Endothelial cell of umbilical vein (primary cell): ENCODE measurements at regions not wholly inside any gene's neighbourhood (a gene's known extent, or its start where the extent isn't known, plus 50 kb on each side); places are given as distances from the start of the nearest gene placed in this dataset.

Experiments
- BruUV-seq: library from RNA; stranded (reverse); fragments of 400-500 nt; replicated peaks from 2 replicates; lab custom pipeline; 2021; lab: Mats Ljungman, UMichigan
- CTCF ChIA-PET: fragments of 300-600, 350-600 bp; sonication (Branson Sonifier 250); formaldehyde crosslinking; loops from one replicate; lab custom pipeline; 2021; ENCODE audit warnings: antibody characterized with exemption, inconsistent platforms; lab: Charles Lee
- POLR2A ChIA-PET: fragments of 300-600, 350-600 bp; sonication (Branson Sonifier 250); formaldehyde crosslinking; loops from one replicate; lab custom pipeline; 2021; ENCODE audit warnings: antibody characterized with exemption, inconsistent platforms; lab: Charles Lee
- DNase-seq: peaks from one replicate; pipeline ENCODE4 v3.0.0-alpha.2; 2011; ENCODE audit warnings: low read depth, low spot score
- FAIRE-seq: peaks from 2 replicates; lab custom pipeline; 2011; peaks lifted over from hg19 to GRCh38; lab: Jason Lieb, UNC
- H2AFZ ChIP-seq: 2 replicates; pipeline ENCODE4 v1.6.0; 2012; ENCODE audit warnings: low read depth, low read length, control low read depth, inconsistent platforms
- H3K27ac ChIP-seq: 2 replicates; pipeline ENCODE4 v1.5.1; 2011; ENCODE audit warnings: low read depth, mild to moderate bottlenecking, control low read depth, low read length, moderate library complexity; ENCODE audit not compliant: insufficient read depth
- H3K27me3 ChIP-seq, 2 experiments: 2 replicates each; pipeline versions ENCODE4 v1.6.0 to v1.6.1; 2011; ENCODE audit warnings: low read length in 2 of 2, mixed read lengths in 1 of 2; ENCODE audit not compliant: control insufficient read depth in 2 of 2, insufficient read depth in 2 of 2
- H3K36me3 ChIP-seq, 2 experiments: 2 replicates in 1 of 2; 3 replicates in 1 of 2; pipeline ENCODE4 v1.5.1; 2011; ENCODE audit warnings: low read length in 2 of 2, mild to moderate bottlenecking in 1 of 2, moderate library complexity in 1 of 2; ENCODE audit not compliant: control insufficient read depth in 2 of 2, insufficient read depth in 2 of 2; ENCODE audit errors: extremely low read depth in 1 of 2
- H3K4me1 ChIP-seq: 3 replicates; pipeline ENCODE4 v1.5.1; 2011; ENCODE audit warnings: mild to moderate bottlenecking, low read length; ENCODE audit not compliant: control insufficient read depth, insufficient read depth; ENCODE audit errors: extremely low read depth
- H3K4me2 ChIP-seq: 2 replicates; pipeline ENCODE4 v1.6.1; 2011; ENCODE audit warnings: low read length, control low read depth, mixed read lengths; ENCODE audit not compliant: insufficient read depth
- H3K4me3 ChIP-seq, 3 experiments: fragments of 200-600 bp in 1 of 3; sonication (generic), shearing (Covaris generic) in 1 of 3; replicated peaks in 1 of 3; 2 replicates each; pipeline ENCODE4 v1.5.1; 2011 to 2016; ENCODE audit warnings: control low read depth in 3 of 3, low read length in 3 of 3, mild to moderate bottlenecking in 2 of 3, inconsistent platforms in 1 of 3, low read depth in 1 of 3, moderate library complexity in 1 of 3; ENCODE audit not compliant: insufficient read depth in 1 of 3
- H3K79me2 ChIP-seq: 2 replicates; pipeline ENCODE4 v1.6.0; 2012; ENCODE audit warnings: low read length, inconsistent platforms; ENCODE audit not compliant: control insufficient read depth, insufficient read depth
- H3K9ac ChIP-seq: replicated peaks from 2 replicates; pipeline ENCODE3; 2011; ENCODE audit warnings: low read length, control low read depth; ENCODE audit not compliant: insufficient read depth; ENCODE audit errors: extremely low read depth
- H3K9me1 ChIP-seq: replicated peaks from 3 replicates; pipeline ENCODE4 v1.6.0; 2011; ENCODE audit warnings: mild to moderate bottlenecking, low read length; ENCODE audit not compliant: control insufficient read depth, insufficient read depth; ENCODE audit errors: extremely low read depth
- H3K9me3 ChIP-seq: replicated peaks from 2 replicates; pipeline ENCODE4 v1.5.1; 2012; ENCODE audit warnings: low read length, inconsistent platforms; ENCODE audit not compliant: control insufficient read depth, insufficient read depth
- H4K20me1 ChIP-seq: replicated peaks from 2 replicates; pipeline ENCODE3; 2011; ENCODE audit warnings: mild to moderate bottlenecking, low read length; ENCODE audit not compliant: control insufficient read depth, insufficient read depth; ENCODE audit errors: extremely low read depth
- EZH2 ChIP-seq: IDR thresholded peaks from 2 replicates; pipeline ENCODE4 v1.6.1; 2012; ENCODE audit warnings: borderline replicate concordance, low read depth, mild to moderate bottlenecking, moderate library complexity, low read length, inconsistent platforms; ENCODE audit not compliant: severe bottlenecking
- FOS ChIP-seq: IDR thresholded peaks from 2 replicates; pipeline ENCODE4 v1.6.1; 2011; ENCODE audit warnings: mild to moderate bottlenecking, low read length, moderate library complexity, borderline replicate concordance; ENCODE audit not compliant: insufficient read depth
- GATA2 ChIP-seq: IDR thresholded peaks from 2 replicates; pipeline ENCODE4 v1.7.0; 2011; ENCODE audit warnings: low read depth, mild to moderate bottlenecking, moderate library complexity, mixed read lengths, low read length; ENCODE audit not compliant: insufficient read length, insufficient read depth
- JUN ChIP-seq: IDR thresholded peaks from 2 replicates; pipeline ENCODE4 v1.6.1; 2011; ENCODE audit warnings: borderline replicate concordance, low read depth; ENCODE audit not compliant: insufficient read length, insufficient read depth
- MYC ChIP-seq: IDR thresholded peaks from one replicate; pipeline ENCODE4 v1.6.1; 2011; ENCODE audit warnings: mild to moderate bottlenecking, low read depth, low read length
- POLR2A ChIP-seq: IDR thresholded peaks from 2 replicates; pipeline ENCODE4 v1.6.1; 2012; ENCODE audit warnings: low read depth, mild to moderate bottlenecking, control low read depth, low read length
- POLR2AphosphoS5 ChIP-seq: IDR thresholded peaks from 2 replicates; pipeline ENCODE4 v1.6.1; 2012; ENCODE audit warnings: low read depth, mild to moderate bottlenecking, control low read depth, low read length, moderate library complexity; ENCODE audit not compliant: insufficient read depth
- dilution Hi-C: fragments of 300-500 bp; cut with MboI; formaldehyde crosslinking; loops from one replicate; pipeline ENCODE4 v1.15.0; 2019; ENCODE audit warnings: low sequenced_read_pairs; ENCODE audit not compliant: extremely low pct_ligation_motif_present
- intact Hi-C: fragments of 100-400 bp; cut with micrococcal nuclease; formaldehyde crosslinking; loops from one replicate; pipeline ENCODE4 v1.10.0; 2022
- TF ChIP-seq, protein P1 (sequence below), 2 donors: IDR thresholded peaks; 1 replicate in 1 of 2; 2 replicates in 1 of 2; pipeline ENCODE4 v1.5.1; 2011; ENCODE audit warnings: low read length in 2 of 2, mild to moderate bottlenecking in 2 of 2, moderate library complexity in 2 of 2, control low read depth in 1 of 2, inconsistent platforms in 1 of 2, low read depth in 1 of 2; ENCODE audit not compliant: insufficient read depth in 1 of 2; ENCODE audit errors: extremely low read depth in 1 of 2
- TF ChIP-seq, protein P2 (sequence below): IDR thresholded peaks from 2 replicates; pipeline ENCODE4 v1.6.1; 2011; ENCODE audit not compliant: insufficient read depth, insufficient read length

DNA sequence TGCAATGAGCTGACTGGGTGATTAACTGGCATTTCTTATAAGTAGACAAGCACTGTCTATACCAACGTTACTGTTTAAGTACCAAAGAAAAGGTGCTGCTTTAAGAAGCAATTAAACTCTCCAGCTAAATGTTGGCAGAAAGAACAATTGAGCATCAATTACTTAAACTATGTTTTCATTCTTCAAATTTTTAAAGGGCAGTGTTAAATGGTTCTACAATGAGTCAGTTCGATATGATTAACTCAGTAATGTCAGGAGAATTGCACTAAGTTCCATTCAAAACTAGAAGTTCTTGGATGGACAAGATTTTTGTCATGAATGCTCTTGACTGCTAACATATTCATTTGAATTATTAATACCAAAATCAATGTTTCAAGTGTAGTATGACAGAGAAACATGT lies 593.7 kb downstream of the DNAH5 start:
- H3K36me3 ChIP-seq = no peaks in the 10 kb centered on the region
- DNase-seq (no peak), FAIRE-seq (no peak)
- POLR2A ChIA-PET = no interaction called here
- no peak overlapping the region for H3K4me3 ChIP-seq
- no peak overlapping the region for H3K4me2 ChIP-seq
- H3K4me1 ChIP-seq = no peaks in the 10 kb centered on the region
- no TSS peak for BruUV-seq
- no peak overlapping the region for H3K9ac ChIP-seq
- no peaks in the 10 kb centered on the region for H3K9me3 ChIP-seq
- H3K9me1 ChIP-seq = no peaks in the 10 kb centered on the region
- no peak overlapping the region for H2AFZ ChIP-seq
- dilution Hi-C loops = no loop called here
- H4K20me1 ChIP-seq = no peaks in the 10 kb centered on the region
- TF ChIP-seq, protein P1, sequence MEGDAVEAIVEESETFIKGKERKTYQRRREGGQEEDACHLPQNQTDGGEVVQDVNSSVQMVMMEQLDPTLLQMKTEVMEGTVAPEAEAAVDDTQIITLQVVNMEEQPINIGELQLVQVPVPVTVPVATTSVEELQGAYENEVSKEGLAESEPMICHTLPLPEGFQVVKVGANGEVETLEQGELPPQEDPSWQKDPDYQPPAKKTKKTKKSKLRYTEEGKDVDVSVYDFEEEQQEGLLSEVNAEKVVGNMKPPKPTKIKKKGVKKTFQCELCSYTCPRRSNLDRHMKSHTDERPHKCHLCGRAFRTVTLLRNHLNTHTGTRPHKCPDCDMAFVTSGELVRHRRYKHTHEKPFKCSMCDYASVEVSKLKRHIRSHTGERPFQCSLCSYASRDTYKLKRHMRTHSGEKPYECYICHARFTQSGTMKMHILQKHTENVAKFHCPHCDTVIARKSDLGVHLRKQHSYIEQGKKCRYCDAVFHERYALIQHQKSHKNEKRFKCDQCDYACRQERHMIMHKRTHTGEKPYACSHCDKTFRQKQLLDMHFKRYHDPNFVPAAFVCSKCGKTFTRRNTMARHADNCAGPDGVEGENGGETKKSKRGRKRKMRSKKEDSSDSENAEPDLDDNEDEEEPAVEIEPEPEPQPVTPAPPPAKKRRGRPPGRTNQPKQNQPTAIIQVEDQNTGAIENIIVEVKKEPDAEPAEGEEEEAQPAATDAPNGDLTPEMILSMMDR (IDR thresholded peaks at IDR 0.05; ENCODE audit: extremely low read depth in 1 of 2, insufficient read depth in 1 of 2, low read depth in 1 of 2, low read length in 2 of 2) = no peak
- TF ChIP-seq GATA2 (no peak), POLR2A (no peak)
- no peak overlapping the region for H3K27ac ChIP-seq
- H3K79me2 ChIP-seq = no peaks in the 10 kb centered on the region
- intact Hi-C loops = no loop called here
- H3K27me3 ChIP-seq = no peaks in the 10 kb centered on the region
- CTCF ChIA-PET = no interaction called here

DNA sequence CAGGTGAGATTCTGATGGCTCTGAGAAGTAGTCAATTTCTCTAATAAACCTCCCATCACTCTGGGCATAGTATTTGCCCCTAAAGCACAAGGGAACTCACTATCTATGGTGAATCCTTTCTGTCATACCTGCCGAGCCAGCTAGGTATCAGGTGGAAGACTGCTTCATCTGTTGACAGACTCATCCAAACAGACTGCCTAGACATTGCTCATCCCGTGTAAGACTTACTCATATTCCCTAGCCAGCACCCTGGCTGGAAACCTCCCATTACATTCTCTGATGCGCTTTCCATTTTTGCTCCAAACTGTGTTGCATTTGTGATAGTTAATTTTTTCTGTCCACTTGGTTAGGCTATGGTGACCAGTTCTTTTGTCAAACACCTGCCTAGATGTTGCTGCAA lies 595.9 kb downstream of the DNAH5 start:
- Histone ChIP-seq H2AFZ (no peak overlapping the region), H3K36me3 (no peaks in the 10 kb centered on the region), H3K27ac (no peak overlapping the region), H3K9me3 (no peaks in the 10 kb centered on the region), H3K4me2 (no peak overlapping the region), H3K4me3 (no peak overlapping the region), H3K9ac (no peak overlapping the region), H3K79me2 (no peaks in the 10 kb centered on the region), H3K4me1 (no peaks in the 10 kb centered on the region), H3K9me1 (no peaks in the 10 kb centered on the region), H4K20me1 (no peaks in the 10 kb centered on the region), H3K27me3 (no peaks in the 10 kb centered on the region)
- FAIRE-seq (no peak), DNase-seq (no peak)
- CTCF ChIA-PET = no interaction called here
- no peak for TF ChIP-seq POLR2AphosphoS5
- TF ChIP-seq, protein P1 (IDR thresholded peaks at IDR 0.05; ENCODE audit: extremely low read depth in 1 of 2, insufficient read depth in 1 of 2, low read depth in 1 of 2, low read length in 2 of 2) = no peak
- no peak for TF ChIP-seq EZH2
- TF ChIP-seq JUN = no peak
- TF ChIP-seq, protein P2, sequence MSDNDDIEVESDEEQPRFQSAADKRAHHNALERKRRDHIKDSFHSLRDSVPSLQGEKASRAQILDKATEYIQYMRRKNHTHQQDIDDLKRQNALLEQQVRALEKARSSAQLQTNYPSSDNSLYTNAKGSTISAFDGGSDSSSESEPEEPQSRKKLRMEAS = no peak
- no peak for TF ChIP-seq GATA2
- TF ChIP-seq FOS = no peak
- no peak for TF ChIP-seq MYC
- no peak for TF ChIP-seq POLR2A
- intact Hi-C loops = no loop called here
- no TSS peak for BruUV-seq
- dilution Hi-C loops = no loop called here
- POLR2A ChIA-PET = no interaction called here
